WTC11 (cell line): ENCODE measurements at regions not wholly inside any gene's neighbourhood (a gene's known extent, or its start where the extent isn't known, plus 50 kb on each side); places are given as distances from the start of the nearest gene placed in this dataset.

Source experiments
- ARID4B ChIP-seq: sonication (generic); formaldehyde crosslinking; IDR thresholded peaks from 2 replicates; pipeline ENCODE4 v1.8.0; 2023; ENCODE audit warnings: missing genetic modification reagents, mild to moderate bottlenecking, borderline replicate concordance
- CDX4 ChIP-seq: fragments of 250-450 bp; sonication (Bioruptor Pico); IDR thresholded peaks from 2 replicates; pipeline ENCODE4 v1.9.0; 2021; ENCODE audit warnings: moderate library complexity, mild to moderate bottlenecking, inconsistent platforms, borderline replicate concordance
- CTCF ChIP-seq: fragments of 200-600 bp; IDR thresholded peaks from 2 replicates; pipeline ENCODE4 v1.8.0; 2022; ENCODE audit warnings: antibody characterized with exemption
- ETV6 ChIP-seq: sonication (generic); formaldehyde crosslinking; IDR thresholded peaks from 2 replicates; pipeline ENCODE4 v1.8.1; 2022; ENCODE audit warnings: mild to moderate bottlenecking, missing genetic modification reagents
- FOXK1 ChIP-seq: sonication (generic); formaldehyde crosslinking; IDR thresholded peaks from 2 replicates; pipeline ENCODE4 v1.8.0; 2022; ENCODE audit warnings: mild to moderate bottlenecking, moderate library complexity, missing genetic modification reagents
- JUN ChIP-seq: sonication (generic); formaldehyde crosslinking; IDR thresholded peaks from 2 replicates; pipeline ENCODE4 v1.8.0; 2023; ENCODE audit warnings: mild to moderate bottlenecking, missing genetic modification reagents
- KAT7 ChIP-seq: sonication (generic); formaldehyde crosslinking; IDR thresholded peaks from 2 replicates; pipeline ENCODE4 v1.8.1; 2023; ENCODE audit warnings: missing genetic modification reagents, mild to moderate bottlenecking, borderline replicate concordance
- NR3C1 ChIP-seq: sonication (generic); formaldehyde crosslinking; conservative IDR thresholded peaks from 2 replicates; pipeline ENCODE4 v1.8.1; 2023; ENCODE audit warnings: low read depth, mild to moderate bottlenecking, missing genetic modification reagents
- RELA ChIP-seq: sonication (generic); formaldehyde crosslinking; IDR thresholded peaks from 2 replicates; pipeline ENCODE4 v1.8.1; 2022; ENCODE audit warnings: missing genetic modification reagents, mild to moderate bottlenecking, borderline replicate concordance
- SP1 ChIP-seq: sonication (generic); formaldehyde crosslinking; conservative IDR thresholded peaks from 2 replicates; pipeline ENCODE4 v1.8.1; 2022; ENCODE audit warnings: missing genetic modification reagents
- ZBTB21 ChIP-seq: sonication (generic); formaldehyde crosslinking; IDR thresholded peaks from 2 replicates; pipeline ENCODE4 v1.8.1; 2023; ENCODE audit warnings: mild to moderate bottlenecking, missing genetic modification reagents, borderline replicate concordance

- TF ChIP-seq CTCF, result no peak
- TF ChIP-seq FOXK1 (CRISPR knock-in tag), result no peak
- TF ChIP-seq ETV6 (CRISPR knock-in tag), result no peak
- TF ChIP-seq SP1, result no peak
- TF ChIP-seq CDX4 (CRISPR knock-in tag), result no peak
- TF ChIP-seq ZBTB21 (CRISPR knock-in tag), result no peak
- TF ChIP-seq ARID4B (CRISPR knock-in tag), result no peak
- no peak for TF ChIP-seq RELA (CRISPR knock-in tag)
- TF ChIP-seq KAT7 (CRISPR knock-in tag), result no peak
- TF ChIP-seq NR3C1, result no peak
- TF ChIP-seq JUN (CRISPR knock-in tag), result no peak
Observed at GRCh38 chr15:86014016-86014415, 65.7 kb upstream of the AGBL1 start.
